H9 (cell line): ENCODE measurements at regions not wholly inside any gene's neighbourhood (a gene's known extent, or its start where the extent isn't known, plus 50 kb on each side); places are given as distances from the start of the nearest gene placed in this dataset.

ENCODE experiments used
- DNase-seq: peaks from one replicate; pipeline ENCODE4 v3.0.0-alpha.2; 2017
- H2AFZ ChIP-seq: one replicate; pipeline ENCODE4 v1.6.1; 2013; ENCODE audit warnings: mild to moderate bottlenecking, low read length, control low read depth, moderate library complexity
- H2AK5ac ChIP-seq: 2 replicates; pipeline ENCODE4 v1.6.1; 2013; ENCODE audit warnings: low read length, control low read depth, mixed read lengths; ENCODE audit not compliant: insufficient read length
- H2BK120ac ChIP-seq: one replicate; pipeline ENCODE4 v1.6.1; 2013; ENCODE audit warnings: low read depth, mild to moderate bottlenecking, low read length, control low read depth, inconsistent platforms; ENCODE audit not compliant: poor library complexity, severe bottlenecking
- H2BK12ac ChIP-seq: 2 replicates; pipeline ENCODE4 v1.6.1; 2013; ENCODE audit warnings: low read length, control low read depth, mixed read lengths, low read depth; ENCODE audit not compliant: insufficient read length
- H2BK15ac ChIP-seq: 2 replicates; pipeline ENCODE4 v1.6.1; 2013; ENCODE audit warnings: low read depth, low read length, control low read depth
- H2BK20ac ChIP-seq: one replicate; pipeline ENCODE4 v1.6.1; 2013; ENCODE audit warnings: low read depth, mild to moderate bottlenecking, low read length, control low read depth, inconsistent platforms; ENCODE audit not compliant: poor library complexity, severe bottlenecking
- H2BK5ac ChIP-seq: 2 replicates; pipeline ENCODE4 v1.6.1; 2013; ENCODE audit warnings: low read length, control low read depth, mixed read lengths; ENCODE audit not compliant: insufficient read length
- H3K14ac ChIP-seq: 2 replicates; pipeline ENCODE4 v1.6.1; 2013; ENCODE audit warnings: low read length, control low read depth; ENCODE audit not compliant: insufficient read depth
- H3K18ac ChIP-seq: 2 replicates; pipeline ENCODE4 v1.6.1; 2013; ENCODE audit warnings: low read depth, mild to moderate bottlenecking, mixed read lengths, low read length, control low read depth; ENCODE audit not compliant: insufficient read length
- H3K23ac ChIP-seq: 2 replicates; pipeline ENCODE4 v1.6.1; 2013; ENCODE audit warnings: low read length, control low read depth, mixed read lengths, low read depth; ENCODE audit not compliant: insufficient read length
- H3K23me2 ChIP-seq: 2 replicates; pipeline ENCODE4 v1.6.1; 2013; ENCODE audit warnings: low read depth, mild to moderate bottlenecking, mixed read lengths, low read length, control low read depth; ENCODE audit not compliant: insufficient read length, poor library complexity, severe bottlenecking
- H3K27ac ChIP-seq: 2 replicates; pipeline ENCODE4 v1.5.1; 2013; ENCODE audit warnings: low read length, control low read depth, mixed read lengths, low read depth; ENCODE audit not compliant: insufficient read length
- H3K27me3 ChIP-seq: 2 replicates; pipeline ENCODE4 v1.6.1; 2013; ENCODE audit warnings: low read length, control low read depth, inconsistent platforms; ENCODE audit not compliant: insufficient read depth
- H3K4ac ChIP-seq: 2 replicates; pipeline ENCODE4 v1.6.1; 2013; ENCODE audit warnings: low read depth, mild to moderate bottlenecking, control low read depth, inconsistent platforms, low read length, moderate library complexity
- H3K4me1 ChIP-seq: 2 replicates; pipeline ENCODE4 v1.6.1; 2013; ENCODE audit warnings: low read length, control low read depth, inconsistent platforms; ENCODE audit not compliant: insufficient read depth
- H3K4me2 ChIP-seq: 2 replicates; pipeline ENCODE4 v1.6.1; 2013; ENCODE audit warnings: low read length, control low read depth, mixed read lengths; ENCODE audit not compliant: insufficient read length, insufficient read depth
- H3K56ac ChIP-seq: 2 replicates; pipeline ENCODE4 v1.6.1; 2013; ENCODE audit warnings: low read depth, mild to moderate bottlenecking, mixed read lengths, low read length, control low read depth; ENCODE audit not compliant: insufficient read length
- H3K79me1 ChIP-seq: 2 replicates; pipeline ENCODE4 v1.6.1; 2013; ENCODE audit warnings: low read depth, mild to moderate bottlenecking, moderate library complexity, low read length, control low read depth, inconsistent platforms; ENCODE audit not compliant: insufficient read depth, poor library complexity, severe bottlenecking
- H3K79me2 ChIP-seq: 2 replicates; pipeline ENCODE4 v1.6.1; 2013; ENCODE audit warnings: low read length, control low read depth, inconsistent platforms; ENCODE audit not compliant: insufficient read depth
- H3K9ac ChIP-seq: 2 replicates; pipeline ENCODE4 v1.6.1; 2013; ENCODE audit warnings: low read length, control low read depth, mixed read lengths; ENCODE audit not compliant: insufficient read length; ENCODE audit errors: extremely low read depth
- H3K9me3 ChIP-seq: one replicate; pipeline ENCODE4 v1.6.1; 2013; ENCODE audit warnings: low read depth, low read length, inconsistent platforms; ENCODE audit not compliant: control insufficient read depth
- H3T11ph ChIP-seq: one replicate; pipeline ENCODE4 v1.6.1; 2013; ENCODE audit warnings: mild to moderate bottlenecking, low read length, control low read depth, inconsistent platforms
- H4K20me1 ChIP-seq: one replicate; pipeline ENCODE4 v1.6.1; 2013; ENCODE audit not compliant: control insufficient read depth, insufficient read length, insufficient read depth
- H4K5ac ChIP-seq: 2 replicates; pipeline ENCODE4 v1.6.1; 2013; ENCODE audit warnings: low read depth, mild to moderate bottlenecking, mixed read lengths, low read length, control low read depth; ENCODE audit not compliant: insufficient read length
- H4K8ac ChIP-seq: replicated peaks from 2 replicates; pipeline ENCODE4 v1.6.1; 2013; ENCODE audit warnings: low read length, control low read depth, mixed read lengths, low read depth; ENCODE audit not compliant: insufficient read length
- H4K91ac ChIP-seq: 2 replicates; pipeline ENCODE4 v1.6.1; 2013; ENCODE audit warnings: low read depth, mild to moderate bottlenecking, moderate library complexity, mixed read lengths, low read length, control low read depth; ENCODE audit not compliant: insufficient read length
- H3K27ac Mint-ChIP-seq, 3 experiments: 2 replicates in 2 of 3; 3 replicates in 1 of 3; pipeline ENCODE4 v1.8.0; 2020 to 2021; ENCODE audit warnings: mixed read lengths in 3 of 3, mild to moderate bottlenecking in 1 of 3, moderate library complexity in 1 of 3
- H3K27me3 Mint-ChIP-seq: 2 replicates; pipeline ENCODE4 v1.8.0; 2021; ENCODE audit warnings: low read depth, mild to moderate bottlenecking, moderate library complexity, mixed read lengths
- H3K36me3 Mint-ChIP-seq, 3 experiments: 2 replicates in 2 of 3; 3 replicates in 1 of 3; pipeline ENCODE4 v1.8.0; 2020 to 2021; ENCODE audit warnings: low read depth in 3 of 3, mixed read lengths in 3 of 3; ENCODE audit not compliant: insufficient read depth in 1 of 3
- H3K4me1 Mint-ChIP-seq, 2 experiments: 2 replicates each; pipeline ENCODE4 v1.8.0; 2020; ENCODE audit warnings: mixed read lengths in 2 of 2
- H3K4me3 Mint-ChIP-seq, 2 experiments: 2 replicates in 1 of 2; 3 replicates in 1 of 2; pipeline ENCODE4 v1.8.0; 2020 to 2021; ENCODE audit warnings: mild to moderate bottlenecking in 2 of 2, mixed read lengths in 2 of 2, moderate library complexity in 1 of 2
- H3K9me3 Mint-ChIP-seq, 2 experiments: 2 replicates in 1 of 2; 3 replicates in 1 of 2; pipeline ENCODE4 v1.8.0; 2020; ENCODE audit warnings: mild to moderate bottlenecking in 2 of 2, mixed read lengths in 2 of 2, moderate library complexity in 1 of 2
- CTCF ChIP-seq: fragments of 200-600 bp; sonication (generic); conservative IDR thresholded peaks from 3 replicates; pipeline ENCODE4 v1.8.0; 2021; ENCODE audit warnings: antibody characterized with exemption, mild to moderate bottlenecking
- WGBS: extraction: QIAGEN DNeasy Blood & Tissue Kit; methylation state at CpG from one replicate; pipeline ENCODE4 v1.1.7; 2013; ENCODE audit warnings: missing lambda C conversion rate, low lambda C conversion rate, mixed read lengths; ENCODE audit not compliant: insufficient read length; ENCODE audit errors: extremely low coverage; 5-methylcytosine and 5-hydroxymethylcytosine counted together

- H3T11ph ChIP-seq, result no peak overlapping the region
- H3K4ac ChIP-seq, result no peak overlapping the region
- H2AK5ac ChIP-seq, result no peak overlapping the region
- H3K9me3 Mint-ChIP-seq, result peaks cover 0 to 6% of the 10 kb centered on the region in 2 experiments; a peak in 2 of 5 replicates
- no peak for TF ChIP-seq CTCF
- no peak overlapping the region for H3K56ac ChIP-seq
- no peak overlapping the region for H4K5ac ChIP-seq
- no peak overlapping the region for H3K27ac ChIP-seq
- no peak overlapping the region for H3K23ac ChIP-seq
- no peak overlapping the region for H3K9ac ChIP-seq
- no peak overlapping the region for H3K18ac ChIP-seq
- no peaks in the 10 kb centered on the region for H3K79me2 ChIP-seq
- H3K36me3 Mint-ChIP-seq, result peaks cover 0 to 6% (median 0%) of the 10 kb centered on the region in 3 experiments; a peak in 1 of 7 replicates
- H3K27me3 ChIP-seq, result no peaks in the 10 kb centered on the region
- no peak overlapping the region for H2BK20ac ChIP-seq
- WGBS, result no CpG with 5 or more reads among the region's 1 CpG
- H4K91ac ChIP-seq, result no peak overlapping the region
- H3K27me3 Mint-ChIP-seq, result no peaks in the 10 kb centered on the region
- H2AFZ ChIP-seq, result no peak overlapping the region
- no peak overlapping the region for H3K14ac ChIP-seq
- no peak overlapping the region for H4K8ac ChIP-seq
- H2BK15ac ChIP-seq, result no peak overlapping the region
- no peak overlapping the region for H2BK5ac ChIP-seq
- H3K4me2 ChIP-seq, result no peak overlapping the region
- no peak overlapping the region for H2BK12ac ChIP-seq
- H4K20me1 ChIP-seq, result no peaks in the 10 kb centered on the region
- H3K23me2 ChIP-seq, result no peaks in the 10 kb centered on the region
- no peaks in the 10 kb centered on the region for H3K4me1 ChIP-seq
- no peak overlapping the region for H2BK120ac ChIP-seq
- H3K4me3 Mint-ChIP-seq, result no peak overlapping the region
- no peaks in the 10 kb centered on the region for H3K9me3 ChIP-seq
- H3K79me1 ChIP-seq, result no peaks in the 10 kb centered on the region
- no peak for DNase-seq
- no peak overlapping the region for H3K27ac Mint-ChIP-seq
- no peaks in the 10 kb centered on the region for H3K4me1 Mint-ChIP-seq
Measured at GRCh38 chr3:168239287-168239686, 143.6 kb upstream of the GOLIM4 start.
